ENCODE measurements at regions not wholly inside any gene's neighbourhood (a gene's known extent, or its start where the extent isn't known, plus 50 kb on each side); places are given as distances from the start of the nearest gene placed in this dataset.

DNA sequence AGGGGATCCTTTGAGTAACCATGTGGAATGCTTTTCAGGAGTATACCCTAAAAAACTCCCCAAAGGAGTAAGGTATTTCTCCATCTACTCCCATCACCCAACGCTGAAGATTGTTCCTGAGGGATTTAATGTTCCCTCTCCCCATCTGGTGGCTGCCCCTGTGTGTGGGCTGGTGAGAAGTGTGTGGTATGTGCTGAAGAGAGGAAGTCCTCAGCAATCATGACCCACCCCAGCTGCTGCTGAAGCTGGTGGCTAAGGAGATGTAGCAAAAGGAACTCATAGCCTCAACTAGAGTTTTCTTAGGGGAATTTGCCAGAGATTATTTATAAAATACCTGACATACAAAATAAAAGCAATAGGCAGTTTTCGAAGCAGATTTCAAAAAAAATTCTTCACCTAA lies 114.3 kb upstream of the JAG1 start:
- TF ChIP-seq CTCF (conservative IDR thresholded peaks at IDR 0.05; ENCODE audit: low read depth in 2 of 2) = no peak
- no peak for TF ChIP-seq POLR2AphosphoS5 (IDR thresholded peaks at IDR 0.05; ENCODE audit: low read depth)
- no peak for TF ChIP-seq EZH2 (IDR thresholded peaks at IDR 0.05; ENCODE audit: low read depth, unreplicated experiment)
- no peak for TF ChIP-seq CREB1 (CRISPR knock-in tag; IDR thresholded peaks at IDR 0.05; ENCODE audit: low read depth)

Data from GM23338 (cell line).